K562 (cell line): ENCODE measurements at regions not wholly inside any gene's neighbourhood (a gene's known extent, or its start where the extent isn't known, plus 50 kb on each side); places are given as distances from the start of the nearest gene placed in this dataset.

Experiments used
- BRF1 ChIP-seq: IDR thresholded peaks from 3 replicates; pipeline ENCODE4 v1.6.1; 2011; ENCODE audit warnings: borderline replicate concordance, mild to moderate bottlenecking; ENCODE audit not compliant: insufficient read length; ENCODE audit errors: extremely low read depth
- CAMTA2 ChIP-seq: fragments of 250-450 bp; sonication (Bioruptor Pico); conservative IDR thresholded peaks from 2 replicates; pipeline ENCODE4 v1.5.1; 2022
- CHD2 ChIP-seq: IDR thresholded peaks from 2 replicates; pipeline ENCODE4 v1.6.1; 2011; ENCODE audit warnings: low read depth, low read length
- HDGF ChIP-seq: fragments of 450-650 bp; IDR thresholded peaks from 2 replicates; pipeline ENCODE4 v1.6.1; 2016
- MXI1 ChIP-seq: IDR thresholded peaks from 2 replicates; pipeline ENCODE4 v1.6.1; 2011; ENCODE audit warnings: low read depth, mild to moderate bottlenecking, improper control_type of control experiment, low read length
- STAG1 ChIP-seq: sonication (generic); formaldehyde crosslinking; IDR thresholded peaks from 2 replicates; pipeline ENCODE4 v1.5.0; 2020; ENCODE audit warnings: missing genetic modification reagents, borderline replicate concordance
- TBL1XR1 ChIP-seq, 2 experiments: IDR thresholded peaks; 2 replicates each; pipeline ENCODE4 v1.6.1; 2012; ENCODE audit warnings: improper control_type of control experiment in 2 of 2, low read length in 2 of 2, mild to moderate bottlenecking in 1 of 2
- ZNF184 ChIP-seq: sonication (generic); formaldehyde crosslinking; IDR thresholded peaks from 2 replicates; pipeline ENCODE4 v1.5.0; 2020; ENCODE audit warnings: missing genetic modification reagents
- ZNF445 ChIP-seq: fragments of 250-450 bp; sonication (Bioruptor Pico); IDR thresholded peaks from 2 replicates; pipeline ENCODE4 v1.4.0; 2020; ENCODE audit warnings: low read depth, mild to moderate bottlenecking, moderate library complexity
- TF ChIP-seq, protein P1 (sequence below), 3 experiments: IDR thresholded peaks in 2 of 3; conservative IDR thresholded peaks in 1 of 3; 2 replicates each; pipeline ENCODE4 v1.5.1; 2011 to 2012; ENCODE audit warnings: low read length in 3 of 3, mild to moderate bottlenecking in 3 of 3, control low read depth in 2 of 3, improper control_type of control experiment in 1 of 3, inconsistent platforms in 1 of 3, low read depth in 1 of 3, mixed read lengths in 1 of 3, moderate library complexity in 1 of 3; ENCODE audit not compliant: insufficient read depth in 2 of 3
- TF ChIP-seq, protein P2 (sequence below): fragments of 250-450 bp; sonication (Bioruptor Pico); IDR thresholded peaks from 2 replicates; pipeline ENCODE4 v1.8.0; 2021; ENCODE audit warnings: moderate library complexity, mild to moderate bottlenecking, inconsistent platforms
- TF ChIP-seq, protein P3 (sequence below), 2 experiments: fragments of 450-650 bp in 1 of 2; sonication (generic) in 1 of 2; formaldehyde crosslinking in 1 of 2; IDR thresholded peaks; 2 replicates each; pipeline versions ENCODE4 v1.7.1 to v1.9.0; 2016 to 2022; ENCODE audit warnings: inconsistent platforms in 1 of 2, mild to moderate bottlenecking in 1 of 2, missing genetic modification reagents in 1 of 2
- TF ChIP-seq, protein P4 (sequence below): IDR thresholded peaks from 3 replicates; pipeline ENCODE4 v1.6.1; 2011; ENCODE audit warnings: borderline replicate concordance, mild to moderate bottlenecking; ENCODE audit not compliant: insufficient read length, insufficient read depth

DNA sequence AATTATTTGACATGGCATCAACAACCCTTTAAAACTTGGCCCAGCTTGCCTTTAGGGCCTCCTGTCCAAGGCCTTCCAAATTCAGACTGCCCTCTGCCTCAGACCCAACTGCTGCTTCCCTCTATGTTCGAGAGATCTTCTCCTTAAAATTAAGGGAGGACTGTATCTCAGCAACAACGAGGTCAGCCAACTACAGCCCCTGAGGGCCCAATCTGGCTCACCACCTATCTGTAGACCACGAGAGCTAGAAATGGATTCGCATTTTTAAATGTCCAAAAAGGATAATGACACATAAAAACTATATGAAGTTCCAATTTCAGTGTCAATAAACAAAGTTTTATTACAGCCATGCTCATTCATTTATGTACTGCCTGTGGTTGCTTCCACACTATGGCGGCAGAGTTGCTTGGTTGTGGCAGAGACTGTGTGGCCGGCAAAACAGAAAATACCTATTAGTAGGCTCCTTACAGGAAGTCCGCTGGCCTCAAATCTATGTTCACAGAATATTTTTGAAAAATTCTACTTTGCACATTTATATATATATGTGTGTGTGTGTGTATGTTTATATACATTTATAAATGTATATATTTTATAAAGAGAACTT lies 1026.9 kb downstream of the BCL11B start:
- TF ChIP-seq CHD2 (no peak), CAMTA2 (CRISPR knock-in tag) (no peak), ZNF445 (CRISPR knock-in tag) (no peak), TBL1XR1 (IDR thresholded peaks at IDR 0.05; ENCODE audit: low read length in 2 of 2) (no peak), HDGF (no peak), MXI1 (no peak), STAG1 (CRISPR knock-in tag) (no peak), BRF1 (no peak), ZNF184 (CRISPR knock-in tag) (no peak)
- TF ChIP-seq, protein P1, sequence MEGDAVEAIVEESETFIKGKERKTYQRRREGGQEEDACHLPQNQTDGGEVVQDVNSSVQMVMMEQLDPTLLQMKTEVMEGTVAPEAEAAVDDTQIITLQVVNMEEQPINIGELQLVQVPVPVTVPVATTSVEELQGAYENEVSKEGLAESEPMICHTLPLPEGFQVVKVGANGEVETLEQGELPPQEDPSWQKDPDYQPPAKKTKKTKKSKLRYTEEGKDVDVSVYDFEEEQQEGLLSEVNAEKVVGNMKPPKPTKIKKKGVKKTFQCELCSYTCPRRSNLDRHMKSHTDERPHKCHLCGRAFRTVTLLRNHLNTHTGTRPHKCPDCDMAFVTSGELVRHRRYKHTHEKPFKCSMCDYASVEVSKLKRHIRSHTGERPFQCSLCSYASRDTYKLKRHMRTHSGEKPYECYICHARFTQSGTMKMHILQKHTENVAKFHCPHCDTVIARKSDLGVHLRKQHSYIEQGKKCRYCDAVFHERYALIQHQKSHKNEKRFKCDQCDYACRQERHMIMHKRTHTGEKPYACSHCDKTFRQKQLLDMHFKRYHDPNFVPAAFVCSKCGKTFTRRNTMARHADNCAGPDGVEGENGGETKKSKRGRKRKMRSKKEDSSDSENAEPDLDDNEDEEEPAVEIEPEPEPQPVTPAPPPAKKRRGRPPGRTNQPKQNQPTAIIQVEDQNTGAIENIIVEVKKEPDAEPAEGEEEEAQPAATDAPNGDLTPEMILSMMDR (IDR thresholded peaks at IDR 0.05 in 2 of 3, conservative IDR thresholded peaks at IDR 0.05 in 1 of 3; ENCODE audit: insufficient read depth in 2 of 3, low read depth in 1 of 3, low read length in 3 of 3): no peak
- TF ChIP-seq, protein P2, sequence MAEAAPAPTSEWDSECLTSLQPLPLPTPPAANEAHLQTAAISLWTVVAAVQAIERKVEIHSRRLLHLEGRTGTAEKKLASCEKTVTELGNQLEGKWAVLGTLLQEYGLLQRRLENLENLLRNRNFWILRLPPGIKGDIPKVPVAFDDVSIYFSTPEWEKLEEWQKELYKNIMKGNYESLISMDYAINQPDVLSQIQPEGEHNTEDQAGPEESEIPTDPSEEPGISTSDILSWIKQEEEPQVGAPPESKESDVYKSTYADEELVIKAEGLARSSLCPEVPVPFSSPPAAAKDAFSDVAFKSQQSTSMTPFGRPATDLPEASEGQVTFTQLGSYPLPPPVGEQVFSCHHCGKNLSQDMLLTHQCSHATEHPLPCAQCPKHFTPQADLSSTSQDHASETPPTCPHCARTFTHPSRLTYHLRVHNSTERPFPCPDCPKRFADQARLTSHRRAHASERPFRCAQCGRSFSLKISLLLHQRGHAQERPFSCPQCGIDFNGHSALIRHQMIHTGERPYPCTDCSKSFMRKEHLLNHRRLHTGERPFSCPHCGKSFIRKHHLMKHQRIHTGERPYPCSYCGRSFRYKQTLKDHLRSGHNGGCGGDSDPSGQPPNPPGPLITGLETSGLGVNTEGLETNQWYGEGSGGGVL (CRISPR knock-in tag): no peak
- TF ChIP-seq, protein P3, sequence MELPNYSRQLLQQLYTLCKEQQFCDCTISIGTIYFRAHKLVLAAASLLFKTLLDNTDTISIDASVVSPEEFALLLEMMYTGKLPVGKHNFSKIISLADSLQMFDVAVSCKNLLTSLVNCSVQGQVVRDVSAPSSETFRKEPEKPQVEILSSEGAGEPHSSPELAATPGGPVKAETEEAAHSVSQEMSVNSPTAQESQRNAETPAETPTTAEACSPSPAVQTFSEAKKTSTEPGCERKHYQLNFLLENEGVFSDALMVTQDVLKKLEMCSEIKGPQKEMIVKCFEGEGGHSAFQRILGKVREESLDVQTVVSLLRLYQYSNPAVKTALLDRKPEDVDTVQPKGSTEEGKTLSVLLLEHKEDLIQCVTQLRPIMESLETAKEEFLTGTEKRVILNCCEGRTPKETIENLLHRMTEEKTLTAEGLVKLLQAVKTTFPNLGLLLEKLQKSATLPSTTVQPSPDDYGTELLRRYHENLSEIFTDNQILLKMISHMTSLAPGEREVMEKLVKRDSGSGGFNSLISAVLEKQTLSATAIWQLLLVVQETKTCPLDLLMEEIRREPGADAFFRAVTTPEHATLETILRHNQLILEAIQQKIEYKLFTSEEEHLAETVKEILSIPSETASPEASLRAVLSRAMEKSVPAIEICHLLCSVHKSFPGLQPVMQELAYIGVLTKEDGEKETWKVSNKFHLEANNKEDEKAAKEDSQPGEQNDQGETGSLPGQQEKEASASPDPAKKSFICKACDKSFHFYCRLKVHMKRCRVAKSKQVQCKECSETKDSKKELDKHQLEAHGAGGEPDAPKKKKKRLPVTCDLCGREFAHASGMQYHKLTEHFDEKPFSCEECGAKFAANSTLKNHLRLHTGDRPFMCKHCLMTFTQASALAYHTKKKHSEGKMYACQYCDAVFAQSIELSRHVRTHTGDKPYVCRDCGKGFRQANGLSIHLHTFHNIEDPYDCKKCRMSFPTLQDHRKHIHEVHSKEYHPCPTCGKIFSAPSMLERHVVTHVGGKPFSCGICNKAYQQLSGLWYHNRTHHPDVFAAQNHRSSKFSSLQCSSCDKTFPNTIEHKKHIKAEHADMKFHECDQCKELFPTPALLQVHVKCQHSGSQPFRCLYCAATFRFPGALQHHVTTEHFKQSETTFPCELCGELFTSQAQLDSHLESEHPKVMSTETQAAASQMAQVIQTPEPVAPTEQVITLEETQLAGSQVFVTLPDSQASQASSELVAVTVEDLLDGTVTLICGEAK (IDR thresholded peaks at IDR 0.05): no peak
- TF ChIP-seq, protein P3 (CRISPR knock-in tag; IDR thresholded peaks at IDR 0.05): no peak
- TF ChIP-seq, protein P4, sequence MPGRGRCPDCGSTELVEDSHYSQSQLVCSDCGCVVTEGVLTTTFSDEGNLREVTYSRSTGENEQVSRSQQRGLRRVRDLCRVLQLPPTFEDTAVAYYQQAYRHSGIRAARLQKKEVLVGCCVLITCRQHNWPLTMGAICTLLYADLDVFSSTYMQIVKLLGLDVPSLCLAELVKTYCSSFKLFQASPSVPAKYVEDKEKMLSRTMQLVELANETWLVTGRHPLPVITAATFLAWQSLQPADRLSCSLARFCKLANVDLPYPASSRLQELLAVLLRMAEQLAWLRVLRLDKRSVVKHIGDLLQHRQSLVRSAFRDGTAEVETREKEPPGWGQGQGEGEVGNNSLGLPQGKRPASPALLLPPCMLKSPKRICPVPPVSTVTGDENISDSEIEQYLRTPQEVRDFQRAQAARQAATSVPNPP: no peak
